H9 (cell line): ENCODE measurements at regions not wholly inside any gene's neighbourhood (a gene's known extent, or its start where the extent isn't known, plus 50 kb on each side); places are given as distances from the start of the nearest gene placed in this dataset.

ENCODE experiments used
- DNase-seq: peaks from one replicate; pipeline ENCODE4 v3.0.0-alpha.2; 2017
- H2AFZ ChIP-seq: one replicate; pipeline ENCODE4 v1.6.1; 2013; ENCODE audit warnings: mild to moderate bottlenecking, low read length, control low read depth, moderate library complexity
- H2AK5ac ChIP-seq: 2 replicates; pipeline ENCODE4 v1.6.1; 2013; ENCODE audit warnings: low read length, control low read depth, mixed read lengths; ENCODE audit not compliant: insufficient read length
- H2BK120ac ChIP-seq: one replicate; pipeline ENCODE4 v1.6.1; 2013; ENCODE audit warnings: low read depth, mild to moderate bottlenecking, low read length, control low read depth, inconsistent platforms; ENCODE audit not compliant: poor library complexity, severe bottlenecking
- H2BK12ac ChIP-seq: 2 replicates; pipeline ENCODE4 v1.6.1; 2013; ENCODE audit warnings: low read length, control low read depth, mixed read lengths, low read depth; ENCODE audit not compliant: insufficient read length
- H2BK15ac ChIP-seq: 2 replicates; pipeline ENCODE4 v1.6.1; 2013; ENCODE audit warnings: low read depth, low read length, control low read depth
- H2BK20ac ChIP-seq: one replicate; pipeline ENCODE4 v1.6.1; 2013; ENCODE audit warnings: low read depth, mild to moderate bottlenecking, low read length, control low read depth, inconsistent platforms; ENCODE audit not compliant: poor library complexity, severe bottlenecking
- H2BK5ac ChIP-seq: 2 replicates; pipeline ENCODE4 v1.6.1; 2013; ENCODE audit warnings: low read length, control low read depth, mixed read lengths; ENCODE audit not compliant: insufficient read length
- H3K14ac ChIP-seq: 2 replicates; pipeline ENCODE4 v1.6.1; 2013; ENCODE audit warnings: low read length, control low read depth; ENCODE audit not compliant: insufficient read depth
- H3K18ac ChIP-seq: 2 replicates; pipeline ENCODE4 v1.6.1; 2013; ENCODE audit warnings: low read depth, mild to moderate bottlenecking, mixed read lengths, low read length, control low read depth; ENCODE audit not compliant: insufficient read length
- H3K23ac ChIP-seq: 2 replicates; pipeline ENCODE4 v1.6.1; 2013; ENCODE audit warnings: low read length, control low read depth, mixed read lengths, low read depth; ENCODE audit not compliant: insufficient read length
- H3K23me2 ChIP-seq: 2 replicates; pipeline ENCODE4 v1.6.1; 2013; ENCODE audit warnings: low read depth, mild to moderate bottlenecking, mixed read lengths, low read length, control low read depth; ENCODE audit not compliant: insufficient read length, poor library complexity, severe bottlenecking
- H3K27ac ChIP-seq: 2 replicates; pipeline ENCODE4 v1.5.1; 2013; ENCODE audit warnings: low read length, control low read depth, mixed read lengths, low read depth; ENCODE audit not compliant: insufficient read length
- H3K27me3 ChIP-seq: 2 replicates; pipeline ENCODE4 v1.6.1; 2013; ENCODE audit warnings: low read length, control low read depth, inconsistent platforms; ENCODE audit not compliant: insufficient read depth
- H3K4ac ChIP-seq: 2 replicates; pipeline ENCODE4 v1.6.1; 2013; ENCODE audit warnings: low read depth, mild to moderate bottlenecking, control low read depth, inconsistent platforms, low read length, moderate library complexity
- H3K4me1 ChIP-seq: 2 replicates; pipeline ENCODE4 v1.6.1; 2013; ENCODE audit warnings: low read length, control low read depth, inconsistent platforms; ENCODE audit not compliant: insufficient read depth
- H3K4me2 ChIP-seq: 2 replicates; pipeline ENCODE4 v1.6.1; 2013; ENCODE audit warnings: low read length, control low read depth, mixed read lengths; ENCODE audit not compliant: insufficient read length, insufficient read depth
- H3K56ac ChIP-seq: 2 replicates; pipeline ENCODE4 v1.6.1; 2013; ENCODE audit warnings: low read depth, mild to moderate bottlenecking, mixed read lengths, low read length, control low read depth; ENCODE audit not compliant: insufficient read length
- H3K79me1 ChIP-seq: 2 replicates; pipeline ENCODE4 v1.6.1; 2013; ENCODE audit warnings: low read depth, mild to moderate bottlenecking, moderate library complexity, low read length, control low read depth, inconsistent platforms; ENCODE audit not compliant: insufficient read depth, poor library complexity, severe bottlenecking
- H3K79me2 ChIP-seq: 2 replicates; pipeline ENCODE4 v1.6.1; 2013; ENCODE audit warnings: low read length, control low read depth, inconsistent platforms; ENCODE audit not compliant: insufficient read depth
- H3K9ac ChIP-seq: 2 replicates; pipeline ENCODE4 v1.6.1; 2013; ENCODE audit warnings: low read length, control low read depth, mixed read lengths; ENCODE audit not compliant: insufficient read length; ENCODE audit errors: extremely low read depth
- H3K9me3 ChIP-seq: one replicate; pipeline ENCODE4 v1.6.1; 2013; ENCODE audit warnings: low read depth, low read length, inconsistent platforms; ENCODE audit not compliant: control insufficient read depth
- H3T11ph ChIP-seq: one replicate; pipeline ENCODE4 v1.6.1; 2013; ENCODE audit warnings: mild to moderate bottlenecking, low read length, control low read depth, inconsistent platforms
- H4K20me1 ChIP-seq: one replicate; pipeline ENCODE4 v1.6.1; 2013; ENCODE audit not compliant: control insufficient read depth, insufficient read length, insufficient read depth
- H4K5ac ChIP-seq: 2 replicates; pipeline ENCODE4 v1.6.1; 2013; ENCODE audit warnings: low read depth, mild to moderate bottlenecking, mixed read lengths, low read length, control low read depth; ENCODE audit not compliant: insufficient read length
- H4K8ac ChIP-seq: replicated peaks from 2 replicates; pipeline ENCODE4 v1.6.1; 2013; ENCODE audit warnings: low read length, control low read depth, mixed read lengths, low read depth; ENCODE audit not compliant: insufficient read length
- H4K91ac ChIP-seq: 2 replicates; pipeline ENCODE4 v1.6.1; 2013; ENCODE audit warnings: low read depth, mild to moderate bottlenecking, moderate library complexity, mixed read lengths, low read length, control low read depth; ENCODE audit not compliant: insufficient read length
- H3K27ac Mint-ChIP-seq, 3 experiments: 2 replicates in 2 of 3; 3 replicates in 1 of 3; pipeline ENCODE4 v1.8.0; 2020 to 2021; ENCODE audit warnings: mixed read lengths in 3 of 3, mild to moderate bottlenecking in 1 of 3, moderate library complexity in 1 of 3
- H3K27me3 Mint-ChIP-seq: 2 replicates; pipeline ENCODE4 v1.8.0; 2021; ENCODE audit warnings: low read depth, mild to moderate bottlenecking, moderate library complexity, mixed read lengths
- H3K36me3 Mint-ChIP-seq, 3 experiments: 2 replicates in 2 of 3; 3 replicates in 1 of 3; pipeline ENCODE4 v1.8.0; 2020 to 2021; ENCODE audit warnings: low read depth in 3 of 3, mixed read lengths in 3 of 3; ENCODE audit not compliant: insufficient read depth in 1 of 3
- H3K4me1 Mint-ChIP-seq, 2 experiments: 2 replicates each; pipeline ENCODE4 v1.8.0; 2020; ENCODE audit warnings: mixed read lengths in 2 of 2
- H3K4me3 Mint-ChIP-seq, 2 experiments: 2 replicates in 1 of 2; 3 replicates in 1 of 2; pipeline ENCODE4 v1.8.0; 2020 to 2021; ENCODE audit warnings: mild to moderate bottlenecking in 2 of 2, mixed read lengths in 2 of 2, moderate library complexity in 1 of 2
- H3K9me3 Mint-ChIP-seq, 2 experiments: 2 replicates in 1 of 2; 3 replicates in 1 of 2; pipeline ENCODE4 v1.8.0; 2020; ENCODE audit warnings: mild to moderate bottlenecking in 2 of 2, mixed read lengths in 2 of 2, moderate library complexity in 1 of 2
- CTCF ChIP-seq: fragments of 200-600 bp; sonication (generic); conservative IDR thresholded peaks from 3 replicates; pipeline ENCODE4 v1.8.0; 2021; ENCODE audit warnings: antibody characterized with exemption, mild to moderate bottlenecking
- whole genome bisulfite sequencing: extraction: QIAGEN DNeasy Blood & Tissue Kit; methylation state at CpG from one replicate; pipeline ENCODE4 v1.1.7; 2013; ENCODE audit warnings: missing lambda C conversion rate, low lambda C conversion rate, mixed read lengths; ENCODE audit not compliant: insufficient read length; ENCODE audit errors: extremely low coverage; 5-methylcytosine and 5-hydroxymethylcytosine counted together

GRCh38 chr6:100176951-100177710 is 183.1 kb upstream of the MCHR2 start:
- Histone ChIP-seq H3K9me3 (no peaks in the 10 kb centered on the region), H3K79me1 (no peaks in the 10 kb centered on the region), H3K4me1 (peaks cover 4% of the 10 kb centered on the region; the same call in 1 of the 2 replicates), H2BK20ac (no peak overlapping the region), H3K79me2 (no peaks in the 10 kb centered on the region), H2AFZ (no peak overlapping the region), H3K4me2 (no peak overlapping the region), H4K91ac (no peak overlapping the region), H3K27me3 (no peaks in the 10 kb centered on the region), H2BK12ac (no peak overlapping the region), H3K23me2 (no peaks in the 10 kb centered on the region), H3K9ac (no peak overlapping the region), H2BK120ac (no peak overlapping the region), H4K5ac (no peak overlapping the region), H3K23ac (no peak overlapping the region), H3K56ac (no peak overlapping the region), H3K18ac (no peak overlapping the region), H2BK15ac (no peak overlapping the region), H4K20me1 (no peaks in the 10 kb centered on the region), H3K4ac (no peak overlapping the region), H3K27ac (no peak overlapping the region), H2AK5ac (no peak overlapping the region), H3T11ph (no peak overlapping the region), H4K8ac (no peak overlapping the region), H3K14ac (no peak overlapping the region), H2BK5ac (no peak overlapping the region)
- WGBS, result no CpG with 5 or more reads among the region's 4 CpGs
- no peak overlapping the region for H3K4me3 Mint-ChIP-seq
- no peak for DNase-seq
- no peaks in the 10 kb centered on the region for H3K36me3 Mint-ChIP-seq
- no peaks in the 10 kb centered on the region for H3K9me3 Mint-ChIP-seq
- peaks cover 22 to 24% of the 10 kb centered on the region in 2 experiments for H3K4me1 Mint-ChIP-seq
- no peak overlapping the region; a peak in 1 of 7 replicates for H3K27ac Mint-ChIP-seq
- TF ChIP-seq CTCF, result no peak
- no peaks in the 10 kb centered on the region for H3K27me3 Mint-ChIP-seq
